ENCODE measurements at regions not wholly inside any gene's neighbourhood (a gene's known extent, or its start where the extent isn't known, plus 50 kb on each side); places are given as distances from the start of the nearest gene placed in this dataset.
A peak's percentile ranks its signal among the peaks of the same experiment; 100 is the strongest.
"Not testable (repeated sequence)": the region's sequence is repeated elsewhere in the genome, so short reads cannot be mapped to it uniquely, and the experiment has no call there.

- DNase-seq = no peak
Measured at GRCh38 chrX:124720532-124720931, 374.2 kb downstream of the SH2D1A start.

GRCh38 chrX:124725502-124725901 lies 379.1 kb downstream of the SH2D1A start:
- DNase-seq = no peak

GRCh38 chrX:124726292-124726691 lies 379.9 kb downstream of the SH2D1A start:
- no peak for DNase-seq

- peak; percentile 80 to 91 for DNase-seq
Measured at GRCh38 chrX:124726881-124727280, 380.5 kb downstream of the SH2D1A start.

- DNase-seq = no peak
Measured at GRCh38 chrX:124736553-124737270, 390.3 kb downstream of the SH2D1A start.

- DNase-seq = no peak
Measured at GRCh38 chrX:124737771-124738170, 391.4 kb downstream of the SH2D1A start.

GRCh38 chrX:124747295-124747694 lies 400.9 kb downstream of the SH2D1A start:
- DNase-seq = no peak

- DNase-seq = no peak
Measured at GRCh38 chrX:124764354-124764753, 418.0 kb downstream of the SH2D1A start.

- no peak for DNase-seq
Measured at GRCh38 chrX:124769166-124769565, 422.8 kb downstream of the SH2D1A start.

- DNase-seq = no peak
Measured at GRCh38 chrX:124771292-124771691, 424.9 kb downstream of the SH2D1A start.

- DNase-seq = not testable (repeated sequence)
Measured at GRCh38 chrX:124788253-124788652, 441.9 kb downstream of the SH2D1A start.

GRCh38 chrX:124789874-124790273 lies 443.5 kb downstream of the SH2D1A start:
- not testable (repeated sequence) for DNase-seq

GRCh38 chrX:124791492-124792095 lies 445.2 kb downstream of the SH2D1A start:
- DNase-seq = no peak

- no peak for DNase-seq
Measured at GRCh38 chrX:124796989-124797388, 450.6 kb downstream of the SH2D1A start.

- DNase-seq = no peak
Measured at GRCh38 chrX:124804962-124805361, 458.6 kb downstream of the SH2D1A start.

- DNase-seq = no peak
Measured at GRCh38 chrX:124805486-124805885, 459.1 kb downstream of the SH2D1A start.

- no peak for DNase-seq
Measured at GRCh38 chrX:124814106-124814505, 467.7 kb downstream of the SH2D1A start.

- no peak for DNase-seq
Measured at GRCh38 chrX:124818033-124818432, 471.7 kb downstream of the SH2D1A start.

GRCh38 chrX:124818764-124819163 lies 472.4 kb downstream of the SH2D1A start:
- no peak for DNase-seq

- DNase-seq = no peak
Measured at GRCh38 chrX:124820738-124821137, 474.4 kb downstream of the SH2D1A start.

GRCh38 chrX:124827258-124827845 lies 481.0 kb downstream of the SH2D1A start:
- no peak for DNase-seq

GRCh38 chrX:124829930-124830329 lies 483.6 kb downstream of the SH2D1A start:
- no peak for DNase-seq

- DNase-seq = no peak
Measured at GRCh38 chrX:124836786-124837185, 482.9 kb upstream of the TEX13C start.

- DNase-seq = no peak
Measured at GRCh38 chrX:124842205-124842604, 477.5 kb upstream of the TEX13C start.

Data from NCI-H446 (cell line).